Neural crest cell (in vitro differentiated cells): ENCODE measurements at regions not wholly inside any gene's neighbourhood (a gene's known extent, or its start where the extent isn't known, plus 50 kb on each side); places are given as distances from the start of the nearest gene placed in this dataset.
"Not testable (repeated sequence)": the region's sequence is repeated elsewhere in the genome, so short reads cannot be mapped to it uniquely, and the experiment has no call there.

Experiments
- DNase-seq: peaks from one replicate; pipeline ENCODE4 v3.0.0; 2021; ENCODE audit warnings: low read depth, mixed read lengths, low spot score
- H3K27ac Mint-ChIP-seq: one replicate; pipeline ENCODE4 v1.8.0; 2021; ENCODE audit warnings: mild to moderate bottlenecking, mixed read lengths; ENCODE audit not compliant: unreplicated experiment
- H3K27me3 Mint-ChIP-seq: 2 replicates; pipeline ENCODE4 v1.8.0; 2021; ENCODE audit warnings: low read depth, mild to moderate bottlenecking, mixed read lengths
- H3K36me3 Mint-ChIP-seq: 2 replicates; pipeline ENCODE4 v1.8.0; 2021; ENCODE audit warnings: low read depth, mild to moderate bottlenecking, mixed read lengths
- H3K4me1 Mint-ChIP-seq: 2 replicates; pipeline ENCODE4 v1.8.0; 2021; ENCODE audit warnings: mixed read lengths
- H3K4me3 Mint-ChIP-seq: one replicate; pipeline ENCODE4 v1.8.0; 2021; ENCODE audit warnings: mild to moderate bottlenecking, mixed read lengths
- H3K9me3 Mint-ChIP-seq: 2 replicates; pipeline ENCODE4 v1.8.0; 2021; ENCODE audit warnings: mixed read lengths
- TF ChIP-seq, protein P1 (sequence below): fragments of 200-600 bp; sonication (generic); conservative IDR thresholded peaks from 2 replicates; pipeline ENCODE4 v1.5.0; 2021; ENCODE audit warnings: antibody characterized with exemption, mild to moderate bottlenecking

GRCh38 chr1:168468822-168469221 is 75.0 kb downstream of the XCL2 start:
- Mint-ChIP-seq H3K27me3 (no peaks in the 10 kb centered on the region), H3K4me3 (no peak overlapping the region), H3K36me3 (peaks cover 4% of the 10 kb centered on the region), H3K27ac (no peak overlapping the region), H3K9me3 (peaks cover 12% of the 10 kb centered on the region), H3K4me1 (no peaks in the 10 kb centered on the region)
- no peak for DNase-seq
- TF ChIP-seq, protein P1, sequence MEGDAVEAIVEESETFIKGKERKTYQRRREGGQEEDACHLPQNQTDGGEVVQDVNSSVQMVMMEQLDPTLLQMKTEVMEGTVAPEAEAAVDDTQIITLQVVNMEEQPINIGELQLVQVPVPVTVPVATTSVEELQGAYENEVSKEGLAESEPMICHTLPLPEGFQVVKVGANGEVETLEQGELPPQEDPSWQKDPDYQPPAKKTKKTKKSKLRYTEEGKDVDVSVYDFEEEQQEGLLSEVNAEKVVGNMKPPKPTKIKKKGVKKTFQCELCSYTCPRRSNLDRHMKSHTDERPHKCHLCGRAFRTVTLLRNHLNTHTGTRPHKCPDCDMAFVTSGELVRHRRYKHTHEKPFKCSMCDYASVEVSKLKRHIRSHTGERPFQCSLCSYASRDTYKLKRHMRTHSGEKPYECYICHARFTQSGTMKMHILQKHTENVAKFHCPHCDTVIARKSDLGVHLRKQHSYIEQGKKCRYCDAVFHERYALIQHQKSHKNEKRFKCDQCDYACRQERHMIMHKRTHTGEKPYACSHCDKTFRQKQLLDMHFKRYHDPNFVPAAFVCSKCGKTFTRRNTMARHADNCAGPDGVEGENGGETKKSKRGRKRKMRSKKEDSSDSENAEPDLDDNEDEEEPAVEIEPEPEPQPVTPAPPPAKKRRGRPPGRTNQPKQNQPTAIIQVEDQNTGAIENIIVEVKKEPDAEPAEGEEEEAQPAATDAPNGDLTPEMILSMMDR: no peak

DNA sequence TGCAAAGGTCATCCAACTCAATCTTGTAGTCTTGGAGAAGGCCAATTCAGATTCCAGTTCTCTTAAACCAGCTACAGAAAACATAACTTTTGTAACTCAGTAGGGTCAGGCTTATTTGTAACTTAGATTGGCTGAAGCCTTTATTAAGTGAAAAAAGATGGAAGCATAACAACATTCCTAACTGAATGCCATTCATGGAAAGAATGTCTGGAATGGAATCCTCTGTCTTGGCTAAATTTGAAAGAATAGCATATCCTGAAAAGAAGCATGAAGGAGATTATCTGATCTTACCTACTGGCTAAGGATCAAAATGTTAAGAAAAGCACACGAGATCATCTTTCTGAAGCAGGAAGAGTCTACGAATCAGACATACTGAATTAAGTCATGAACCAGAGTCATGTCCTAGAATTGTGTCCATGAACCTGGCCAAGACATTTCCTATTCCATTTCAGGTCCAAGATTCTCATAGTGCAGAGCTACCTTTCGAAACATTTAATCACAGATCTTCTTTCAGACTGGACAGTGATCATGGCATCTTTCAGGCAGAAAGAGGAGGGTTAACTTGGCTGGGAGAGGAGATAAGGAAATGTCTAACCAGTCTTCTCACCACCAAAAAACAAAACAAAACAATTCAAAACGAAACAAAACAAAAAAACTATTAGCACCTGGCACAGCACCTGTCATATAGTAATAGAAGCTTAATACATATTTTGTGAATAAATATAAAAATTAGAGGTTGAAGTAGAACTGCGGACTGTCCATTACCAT is 75.6 kb downstream of the XCL2 start:
- TF ChIP-seq, protein P1: no peak
- H3K4me1 Mint-ChIP-seq: no peaks in the 10 kb centered on the region
- H3K27ac Mint-ChIP-seq: no peak overlapping the region
- peaks cover 9% of the 10 kb centered on the region for H3K9me3 Mint-ChIP-seq
- no peak for DNase-seq
- peaks cover 2% of the 10 kb centered on the region for H3K36me3 Mint-ChIP-seq
- no peaks in the 10 kb centered on the region for H3K27me3 Mint-ChIP-seq
- no peak overlapping the region for H3K4me3 Mint-ChIP-seq

DNA sequence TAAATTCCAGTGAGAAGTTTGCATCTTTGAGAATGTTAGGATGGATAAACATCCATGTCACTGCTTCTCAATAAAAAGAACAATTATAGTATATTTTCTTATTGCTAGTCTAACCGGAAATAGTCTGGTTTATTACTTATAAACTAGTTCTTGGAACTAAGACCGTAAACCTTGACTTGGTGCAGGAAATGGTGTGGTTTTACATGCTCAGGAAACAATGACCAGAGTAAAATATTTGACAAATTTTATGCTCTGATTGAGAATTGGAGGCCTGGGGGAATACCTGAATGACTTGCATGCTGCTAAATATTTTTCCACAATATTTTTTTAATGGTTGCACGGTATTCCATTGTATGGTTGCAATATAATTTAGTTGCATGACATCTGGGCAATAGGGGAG is 76.3 kb downstream of the XCL2 start:
- no peaks in the 10 kb centered on the region for H3K27me3 Mint-ChIP-seq

GRCh38 chr1:168466714-168467131 is 77.1 kb downstream of the XCL2 start:
- H3K36me3 Mint-ChIP-seq: peaks cover under 1% of the 10 kb centered on the region
- TF ChIP-seq, protein P1: no peak
- no peak overlapping the region for H3K4me3 Mint-ChIP-seq
- H3K9me3 Mint-ChIP-seq: peaks cover 6% of the 10 kb centered on the region
- no peaks in the 10 kb centered on the region for H3K27me3 Mint-ChIP-seq
- DNase-seq: no peak
- H3K27ac Mint-ChIP-seq: no peak overlapping the region
- H3K4me1 Mint-ChIP-seq: no peaks in the 10 kb centered on the region

More for the DNA sequence above, 76.3 kb downstream of the XCL2 start:
- no peak for DNase-seq
- TF ChIP-seq, protein P1: no peak
- H3K36me3 Mint-ChIP-seq: peaks cover 2% of the 10 kb centered on the region
- H3K4me1 Mint-ChIP-seq: no peaks in the 10 kb centered on the region
- no peak overlapping the region for H3K4me3 Mint-ChIP-seq
- H3K9me3 Mint-ChIP-seq: peaks cover 5% of the 10 kb centered on the region
- H3K27ac Mint-ChIP-seq: no peak overlapping the region

GRCh38 chr1:168466092-168466713 is 77.6 kb downstream of the XCL2 start:
- Mint-ChIP-seq H3K27me3 (no peaks in the 10 kb centered on the region), H3K4me1 (no peaks in the 10 kb centered on the region), H3K9me3 (peaks cover 11% of the 10 kb centered on the region), H3K4me3 (no peak overlapping the region), H3K27ac (no peak overlapping the region), H3K36me3 (peaks cover 6% of the 10 kb centered on the region)
- TF ChIP-seq, protein P1: no peak
- DNase-seq: no peak

DNA sequence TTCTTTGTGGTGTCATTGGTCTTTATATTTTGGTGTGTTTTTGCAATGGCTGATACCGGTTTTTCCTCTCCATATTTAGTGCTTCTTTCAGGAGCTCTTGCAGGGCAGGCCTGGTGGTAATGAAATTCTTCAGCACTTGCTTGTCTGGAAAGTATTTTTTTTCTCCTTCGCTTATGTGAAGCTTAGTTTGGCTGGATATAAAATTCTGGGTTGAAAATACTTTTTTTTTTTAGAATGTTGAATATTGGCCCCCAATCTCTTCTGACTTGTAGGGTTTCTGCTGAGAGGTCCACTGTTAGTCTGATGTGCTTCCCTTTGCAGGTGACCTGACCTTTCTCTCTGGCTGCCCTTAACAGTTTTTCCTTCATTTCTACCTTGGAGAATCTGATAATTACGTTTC is 82.7 kb downstream of the XCL2 start:
- H3K27ac Mint-ChIP-seq, H3K27me3 Mint-ChIP-seq, H3K4me3 Mint-ChIP-seq, DNase-seq, H3K4me1 Mint-ChIP-seq: not testable (repeated sequence)
- Mint-ChIP-seq H3K36me3 (peaks cover 22% of the 10 kb centered on the region), H3K9me3 (peaks cover 18% of the 10 kb centered on the region)

DNA sequence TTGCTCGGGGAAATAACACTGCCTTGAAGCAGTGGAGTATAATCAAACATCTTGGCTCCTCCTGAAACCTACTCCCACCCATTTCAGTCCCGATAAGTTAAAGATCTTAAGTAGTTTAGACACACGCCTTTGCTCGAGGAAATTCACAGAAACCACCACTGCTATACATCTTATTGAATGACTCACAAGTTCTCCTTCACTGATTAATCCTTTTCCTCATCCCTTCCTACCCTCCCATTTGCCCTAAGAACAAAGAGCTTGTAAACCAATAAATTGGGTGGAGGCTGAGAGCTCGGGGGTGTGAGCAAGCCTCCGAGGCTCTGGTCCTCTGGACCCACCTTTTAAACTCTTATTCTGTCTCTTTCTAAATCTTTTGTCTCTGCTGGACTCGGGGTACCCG is 86.5 kb downstream of the XCL2 start:
- H3K27me3 Mint-ChIP-seq, H3K27ac Mint-ChIP-seq, H3K4me3 Mint-ChIP-seq, H3K4me1 Mint-ChIP-seq, DNase-seq: not testable (repeated sequence)
- Mint-ChIP-seq H3K36me3 (peaks cover 31% of the 10 kb centered on the region), H3K9me3 (peaks cover 16% of the 10 kb centered on the region)
